NCI-H82 treated with DMSO at 0.1 percent for 48 hours (cell line): ENCODE measurements at regions not wholly inside any gene's neighbourhood (a gene's known extent, or its start where the extent isn't known, plus 50 kb on each side); places are given as distances from the start of the nearest gene placed in this dataset.

Experiments used
- DNase-seq: peaks from one replicate; lab custom pipeline; 2025; ENCODE audit not compliant: unreplicated experiment; lab: John Stamatoyannopoulos, UW

DNA sequence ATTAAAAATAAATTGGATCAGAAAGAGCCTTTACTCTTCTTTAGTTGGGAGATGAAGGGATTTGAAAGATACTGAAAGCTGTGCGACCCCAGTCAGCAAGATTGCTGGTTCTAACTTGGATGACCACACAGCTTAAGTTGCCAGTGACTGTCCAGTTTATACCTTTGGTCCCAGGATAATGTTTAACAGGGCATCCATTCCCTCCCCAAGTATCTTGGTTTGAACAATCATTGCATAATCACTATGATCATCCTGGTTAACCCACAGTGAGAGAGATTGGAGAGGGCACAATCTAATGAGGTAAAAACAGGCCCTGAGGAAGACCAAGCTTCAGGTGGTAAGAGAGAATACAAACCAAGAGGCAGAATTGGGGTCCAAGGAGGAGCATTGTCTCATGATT lies 798.3 kb downstream of the MAFB start:
- no peak for DNase-seq

GRCh38 chr20:39888310-39888709 lies 800.7 kb downstream of the MAFB start:
- no peak for DNase-seq

GRCh38 chr20:39886650-39887190 lies 802.3 kb downstream of the MAFB start:
- no peak for DNase-seq

DNA sequence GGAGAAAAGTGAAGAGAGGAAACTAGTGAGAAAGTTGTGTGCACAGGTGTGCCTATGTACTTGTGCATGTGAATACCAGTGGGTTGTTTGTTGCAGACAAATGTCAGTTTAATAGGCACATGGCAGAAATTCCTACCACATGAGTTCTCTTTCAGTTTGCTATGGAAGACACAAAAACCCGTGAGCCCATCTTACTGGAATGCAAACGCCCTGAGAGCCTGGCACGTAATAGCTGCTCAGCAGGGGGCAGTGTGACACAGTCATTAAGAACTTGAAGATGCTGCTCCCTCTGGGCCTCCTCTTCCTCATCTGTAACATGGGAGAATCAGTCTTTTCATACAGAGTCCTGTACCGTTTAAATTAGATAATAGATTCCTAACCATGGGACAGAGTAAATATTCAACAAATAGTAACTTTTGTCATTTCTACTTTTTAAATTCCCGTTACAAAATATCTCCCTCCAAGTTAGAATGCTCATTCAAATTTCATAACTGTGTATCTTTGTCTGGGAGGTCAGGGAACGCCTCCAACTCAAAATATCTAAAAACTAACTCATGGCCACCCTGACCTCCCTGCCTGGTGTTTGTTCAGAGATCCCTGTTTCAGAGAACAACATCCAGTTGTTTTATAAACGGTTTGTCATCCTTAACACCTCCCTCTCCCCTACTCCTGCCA lies 802.9 kb downstream of the MAFB start:
- DNase-seq, result peak; percentile 47

GRCh38 chr20:39882806-39883205 lies 806.2 kb downstream of the MAFB start:
- DNase-seq, result no peak

- DNase-seq, result no peak
Measured at GRCh38 chr20:39880890-39881289, 808.1 kb downstream of the MAFB start.

DNA sequence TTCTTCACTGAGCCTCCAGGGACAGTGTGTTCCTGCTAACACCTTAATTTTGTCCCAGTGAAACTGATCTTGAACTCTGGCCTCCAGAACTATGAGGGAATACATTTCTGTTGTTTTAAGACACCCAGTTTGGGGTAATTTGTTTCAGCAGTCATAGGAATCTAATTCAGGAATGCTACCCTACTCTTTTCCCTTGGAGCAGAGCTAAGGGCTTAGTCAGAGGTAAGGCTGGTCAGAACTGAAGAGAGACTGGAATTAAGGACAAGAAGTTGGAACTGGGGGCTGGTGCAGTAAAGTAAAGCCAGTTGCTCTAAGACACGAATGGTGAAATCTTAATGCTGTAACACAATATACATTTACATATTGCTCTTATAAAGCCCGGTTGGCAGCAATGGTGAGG lies 809.7 kb downstream of the MAFB start:
- DNase-seq, result no peak

DNA sequence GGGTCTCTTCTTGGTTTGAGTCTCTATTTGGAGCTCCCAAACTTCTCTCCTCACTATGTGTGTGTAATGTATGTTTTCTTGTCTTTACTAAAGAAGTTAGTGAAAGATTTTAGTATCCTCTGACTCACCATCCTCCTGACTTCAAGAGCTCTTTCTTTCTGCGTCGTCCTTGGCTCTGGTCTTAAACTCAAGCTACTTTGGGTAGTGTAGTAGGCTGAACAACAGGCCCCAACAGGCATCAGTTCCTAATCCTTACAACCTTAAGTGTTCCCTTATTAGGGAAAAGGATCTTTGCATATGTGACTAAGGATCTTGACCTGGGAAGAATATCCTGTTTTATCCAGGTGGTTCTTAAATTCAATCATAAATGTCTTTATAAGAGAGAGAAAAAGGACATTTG lies 810.2 kb downstream of the MAFB start:
- no peak for DNase-seq

DNA sequence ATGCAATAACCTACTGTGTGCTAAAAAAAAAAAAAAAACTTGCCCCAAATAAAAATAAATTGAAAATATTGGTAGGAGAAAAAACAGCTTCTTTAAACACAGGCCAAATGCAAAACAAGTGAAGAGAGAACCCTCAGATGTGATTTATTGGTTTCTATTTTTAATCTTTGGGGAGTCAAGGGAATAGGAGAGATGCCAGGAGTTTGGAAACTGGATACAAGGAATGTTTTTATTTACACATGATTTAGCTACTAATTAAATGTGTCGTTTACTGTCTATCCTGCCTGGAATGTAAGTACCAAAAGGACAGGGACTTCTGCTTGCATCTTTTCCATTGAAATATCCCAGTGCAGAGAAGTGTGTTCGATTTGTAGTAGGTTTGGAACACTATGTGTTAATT lies 810.7 kb downstream of the MAFB start:
- no peak for DNase-seq

DNA sequence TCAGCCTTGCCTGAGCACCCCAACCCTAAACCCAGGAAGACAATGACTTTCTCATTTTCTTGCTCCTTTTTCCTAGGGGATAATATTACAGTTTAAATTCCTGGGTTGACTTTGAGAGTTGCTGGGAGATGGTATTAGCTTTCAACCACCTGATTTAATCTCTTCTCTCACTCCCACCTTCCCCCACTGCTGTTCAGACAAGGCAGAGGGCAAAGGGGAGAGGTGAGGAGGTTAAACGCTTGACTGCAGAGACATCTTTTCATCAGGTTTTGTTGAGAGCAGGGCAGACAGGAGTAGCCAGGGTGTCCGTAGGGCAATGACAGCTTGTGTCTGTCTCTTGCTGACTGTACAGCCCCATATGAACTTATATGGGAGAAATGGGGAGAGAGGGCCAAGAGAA lies 811.2 kb downstream of the MAFB start:
- no peak for DNase-seq

DNA sequence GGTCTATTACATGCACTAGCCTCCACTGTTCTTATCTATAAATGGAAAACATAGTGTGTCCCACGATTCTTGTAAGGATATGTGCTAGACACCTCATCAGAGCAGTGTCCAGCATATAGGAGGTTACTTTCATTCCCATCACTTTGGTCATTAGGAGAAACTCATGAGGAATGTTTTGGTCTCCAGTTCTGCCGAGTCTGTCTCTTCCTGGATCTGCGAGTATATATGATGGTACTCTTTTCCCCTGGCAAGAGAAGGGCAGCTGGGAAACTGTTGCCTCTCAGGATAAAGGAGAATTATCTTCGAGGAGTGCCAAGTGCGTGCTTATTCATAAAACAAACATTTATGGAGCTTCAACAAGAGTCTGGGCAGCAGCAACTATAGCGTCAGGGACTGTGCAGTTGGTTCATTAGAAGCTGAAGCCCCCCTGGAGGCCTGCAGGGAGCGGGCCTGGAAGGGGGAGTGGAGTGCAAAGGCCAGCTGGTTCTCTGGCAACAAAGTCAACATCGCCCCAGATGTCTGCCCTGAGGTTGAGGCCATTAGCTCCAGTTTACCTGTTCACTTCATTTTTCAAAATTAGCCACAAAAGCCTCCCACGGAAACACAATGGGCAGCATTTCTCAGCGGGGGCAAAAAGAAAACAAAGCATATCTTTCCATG lies 811.9 kb downstream of the MAFB start:
- no peak for DNase-seq

- no peak for DNase-seq
Measured at GRCh38 chr20:39875492-39876110, 813.4 kb downstream of the MAFB start.

- peak; percentile 64 for DNase-seq
Measured at GRCh38 chr20:39874049-39874893, 814.8 kb downstream of the MAFB start.

DNA sequence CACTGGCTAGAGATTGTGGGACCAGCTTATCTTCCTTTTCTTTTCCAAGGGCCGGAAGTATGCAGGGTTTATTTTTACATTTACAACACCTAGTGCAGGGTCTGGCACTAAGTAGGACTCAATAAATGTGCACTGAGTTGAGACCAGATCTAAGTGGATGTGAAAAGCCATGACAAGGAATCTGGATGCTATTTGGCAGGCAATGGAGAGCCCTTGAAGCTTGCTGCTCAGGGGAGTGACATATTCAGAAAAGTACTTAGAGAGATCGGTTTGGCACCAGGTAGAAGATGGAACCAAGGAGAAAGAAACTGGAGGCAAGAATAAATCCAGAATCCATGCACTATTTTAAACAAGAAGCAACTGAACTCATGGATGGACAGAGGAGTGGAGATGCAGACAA lies 815.8 kb downstream of the MAFB start:
- DNase-seq, result no peak

GRCh38 chr20:39871013-39871412 lies 818.0 kb downstream of the MAFB start:
- no peak for DNase-seq

DNA sequence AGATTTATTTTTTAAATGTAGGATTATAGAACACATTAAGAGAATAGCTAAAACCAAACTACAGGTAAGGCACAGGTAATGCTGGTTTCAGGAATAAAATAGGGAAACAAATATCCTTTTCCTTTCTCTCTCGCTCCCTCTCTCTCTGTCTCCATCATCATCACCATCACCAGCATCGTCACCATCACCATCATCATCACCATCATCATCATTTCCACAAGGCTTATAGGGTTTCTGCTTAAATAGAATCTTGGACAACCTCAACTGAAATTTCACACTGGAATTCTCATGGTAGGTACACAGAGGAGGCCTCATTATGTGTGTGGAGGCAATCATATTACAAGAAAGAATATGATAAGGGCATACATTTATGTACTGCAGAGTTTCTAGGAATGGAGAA lies 823.6 kb downstream of the MAFB start:
- no peak for DNase-seq

DNA sequence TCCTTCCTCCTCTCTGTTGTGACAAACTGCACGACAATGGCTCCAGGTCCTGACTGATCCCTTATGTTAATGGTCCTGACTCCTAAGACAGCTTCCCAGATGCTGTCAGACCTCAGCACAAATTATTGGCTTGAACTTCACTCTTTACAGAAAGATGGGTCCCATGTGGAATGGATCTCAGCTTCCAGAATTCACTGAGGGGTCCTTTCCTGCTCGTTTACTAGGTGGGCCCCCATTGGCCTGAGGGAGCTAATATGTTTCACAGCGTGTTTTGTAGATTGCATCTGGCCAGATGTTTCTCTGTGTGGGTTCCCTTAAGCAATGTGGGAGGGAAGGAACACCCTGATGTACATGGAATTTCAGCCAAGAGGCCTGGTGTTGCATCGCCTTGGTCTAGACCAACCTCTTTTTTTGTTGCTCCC lies 826.6 kb downstream of the MAFB start:
- no peak for DNase-seq

- DNase-seq, result no peak
Measured at GRCh38 chr20:39861381-39861780, 827.7 kb downstream of the MAFB start.

DNA sequence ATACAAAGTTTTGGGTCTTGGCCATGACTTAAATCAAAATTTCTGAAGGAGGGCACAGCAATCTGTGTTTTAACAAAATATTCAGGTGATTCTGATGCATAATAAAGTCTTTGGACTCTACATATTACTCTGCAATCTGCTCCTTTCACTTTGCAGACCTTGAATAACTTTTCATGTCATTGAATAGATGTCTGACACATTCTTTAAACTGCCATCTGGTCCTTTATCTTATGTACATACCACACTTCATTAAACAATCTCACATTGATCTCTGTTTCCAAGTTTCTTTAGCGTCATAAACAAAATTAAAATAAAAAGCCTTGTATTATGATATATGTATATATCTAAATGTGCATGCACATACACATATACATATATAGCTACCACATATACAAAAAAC lies 831.2 kb downstream of the MAFB start:
- no peak for DNase-seq

DNA sequence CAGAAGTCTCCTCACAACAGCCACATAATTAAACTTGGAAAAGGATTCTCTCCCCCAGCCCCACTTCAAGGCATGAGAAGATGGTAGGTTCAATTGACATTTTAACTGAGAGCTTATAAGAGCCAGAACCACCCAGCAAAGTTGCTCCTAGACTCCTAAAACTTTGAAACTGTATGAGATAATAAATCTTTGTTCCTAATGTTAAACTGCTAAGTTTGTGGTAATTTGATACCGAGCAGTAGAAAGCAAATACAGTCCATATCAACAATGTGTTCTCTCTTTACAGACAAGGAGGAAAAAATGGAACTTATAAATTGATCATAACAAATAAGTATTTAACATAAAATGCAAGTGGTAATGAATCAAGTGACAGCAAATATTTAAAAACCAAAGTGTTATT lies 831.8 kb downstream of the MAFB start:
- DNase-seq, result no peak

DNA sequence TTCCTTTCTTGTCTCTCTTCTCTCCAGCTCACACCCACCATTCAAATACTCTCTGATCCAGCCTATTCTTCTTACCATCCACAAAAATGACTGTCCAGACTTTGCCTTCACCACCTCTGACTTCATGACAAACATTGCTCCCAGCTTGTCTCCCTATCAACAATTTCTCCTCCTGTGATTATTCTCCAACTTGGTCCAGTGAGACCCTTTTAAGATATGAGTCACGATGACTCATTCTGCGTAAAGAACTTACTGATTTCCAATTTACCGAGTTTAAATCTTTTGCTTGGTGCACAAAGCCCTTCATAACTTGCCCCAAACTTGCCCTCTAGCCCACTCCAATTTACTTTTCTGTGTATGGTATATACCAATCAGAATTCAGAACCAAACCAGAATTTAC lies 833.2 kb downstream of the MAFB start:
- DNase-seq, result no peak
